ENCODE measurements at regions not wholly inside any gene's neighbourhood (a gene's known extent, or its start where the extent isn't known, plus 50 kb on each side); places are given as distances from the start of the nearest gene placed in this dataset.

DNA sequence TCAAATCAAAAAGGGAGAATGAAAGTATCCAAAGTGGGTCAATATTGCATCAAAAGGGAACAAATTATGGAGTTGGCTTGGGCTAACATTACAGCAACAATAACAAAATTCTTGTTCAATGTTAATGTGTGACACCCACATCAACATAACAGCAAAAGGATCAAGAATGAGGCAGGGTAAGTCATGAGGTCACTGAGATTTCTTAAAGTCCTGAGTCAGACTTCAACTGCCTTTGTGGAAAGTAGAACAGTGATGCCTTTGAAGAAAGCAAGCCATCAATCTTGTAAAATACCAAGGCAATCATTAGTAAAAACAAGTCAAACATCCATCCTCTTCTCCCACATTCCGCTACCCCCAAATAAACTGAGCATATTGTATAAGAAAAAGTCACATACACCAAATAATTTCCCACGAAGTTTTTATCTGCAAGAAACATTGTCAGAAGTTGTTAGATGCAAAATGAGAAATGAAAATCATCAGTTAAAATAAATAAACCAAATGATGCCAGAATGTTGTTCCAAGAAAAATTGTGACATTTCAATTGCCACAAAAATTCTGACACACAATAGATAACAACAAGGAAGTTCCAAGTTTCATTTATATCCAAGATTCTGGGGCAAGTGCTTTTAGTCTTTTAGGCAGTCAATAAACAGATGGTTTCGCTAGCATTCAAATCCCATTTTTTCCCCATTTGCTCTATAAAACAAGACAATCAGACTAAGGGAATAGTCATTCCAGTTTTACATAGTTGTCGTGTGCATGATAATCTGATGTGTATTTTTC, 216.1 kb upstream of the SETBP1 start:
- H3K36me3 ChIP-seq (ENCODE audit: low read length) = no peaks in the 10 kb centered on the region
- no peak overlapping the region for H3K4me3 ChIP-seq (ENCODE audit: insufficient read depth, low read length, poor library complexity, severe bottlenecking)
- H3K9me2 ChIP-seq (replicated peaks; ENCODE audit: insufficient read depth, low read length) = no peaks in the 10 kb centered on the region
- no peaks in the 10 kb centered on the region for H4K20me1 ChIP-seq (ENCODE audit: low read depth, low read length)
- H3K79me2 ChIP-seq (ENCODE audit: insufficient read depth, low read length) = no peaks in the 10 kb centered on the region
- no peak for TF ChIP-seq EZH2phosphoT487 (conservative IDR thresholded peaks at IDR 0.05; ENCODE audit: low read length)
- TF ChIP-seq, protein P1, sequence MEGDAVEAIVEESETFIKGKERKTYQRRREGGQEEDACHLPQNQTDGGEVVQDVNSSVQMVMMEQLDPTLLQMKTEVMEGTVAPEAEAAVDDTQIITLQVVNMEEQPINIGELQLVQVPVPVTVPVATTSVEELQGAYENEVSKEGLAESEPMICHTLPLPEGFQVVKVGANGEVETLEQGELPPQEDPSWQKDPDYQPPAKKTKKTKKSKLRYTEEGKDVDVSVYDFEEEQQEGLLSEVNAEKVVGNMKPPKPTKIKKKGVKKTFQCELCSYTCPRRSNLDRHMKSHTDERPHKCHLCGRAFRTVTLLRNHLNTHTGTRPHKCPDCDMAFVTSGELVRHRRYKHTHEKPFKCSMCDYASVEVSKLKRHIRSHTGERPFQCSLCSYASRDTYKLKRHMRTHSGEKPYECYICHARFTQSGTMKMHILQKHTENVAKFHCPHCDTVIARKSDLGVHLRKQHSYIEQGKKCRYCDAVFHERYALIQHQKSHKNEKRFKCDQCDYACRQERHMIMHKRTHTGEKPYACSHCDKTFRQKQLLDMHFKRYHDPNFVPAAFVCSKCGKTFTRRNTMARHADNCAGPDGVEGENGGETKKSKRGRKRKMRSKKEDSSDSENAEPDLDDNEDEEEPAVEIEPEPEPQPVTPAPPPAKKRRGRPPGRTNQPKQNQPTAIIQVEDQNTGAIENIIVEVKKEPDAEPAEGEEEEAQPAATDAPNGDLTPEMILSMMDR (IDR thresholded peaks at IDR 0.05; ENCODE audit: insufficient read depth, low read length, poor library complexity, severe bottlenecking) = no peak
- H3K9ac ChIP-seq (ENCODE audit: low read length) = no peak overlapping the region
- H3K9me3 ChIP-seq (ENCODE audit: insufficient read depth, low read length) = no peaks in the 10 kb centered on the region
- no peak overlapping the region for H3K27ac ChIP-seq (ENCODE audit: low read depth, low read length)
- H2AFZ ChIP-seq (ENCODE audit: low read depth, low read length, severe bottlenecking) = no peak overlapping the region
- no peaks in the 10 kb centered on the region for H3F3A ChIP-seq (ENCODE audit: insufficient read depth)
- no peaks in the 10 kb centered on the region for H3K27me3 ChIP-seq (ENCODE audit: low read length)
- no peak overlapping the region for H3K4me2 ChIP-seq (ENCODE audit: low read depth, low read length, poor library complexity, severe bottlenecking)

DNA sequence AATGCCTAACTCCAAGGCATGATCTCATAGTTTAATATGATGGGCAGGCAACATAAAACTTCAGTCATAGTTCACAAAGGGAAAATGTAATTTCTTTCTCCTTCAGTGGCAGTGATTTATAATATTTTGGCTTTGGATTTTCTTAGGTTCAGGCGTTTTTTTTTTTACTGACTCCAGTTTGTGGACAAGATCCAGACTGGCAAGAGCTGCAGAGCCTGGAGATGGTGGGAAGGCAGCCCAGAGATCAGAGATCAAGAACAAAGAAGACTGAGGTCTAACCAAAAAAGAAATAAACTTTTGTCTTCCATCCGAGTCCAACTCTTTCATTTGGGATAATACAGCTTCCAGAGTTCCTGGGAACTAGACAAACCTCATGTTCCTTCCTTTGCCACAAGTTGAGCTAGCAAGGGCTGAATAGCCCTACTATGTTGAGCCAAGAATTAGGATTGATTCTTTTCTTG, 215.3 kb upstream of the SETBP1 start:
- Histone ChIP-seq H3K4me2 (ENCODE audit: low read depth, low read length, poor library complexity, severe bottlenecking) (no peak overlapping the region), H3F3A (ENCODE audit: insufficient read depth) (no peaks in the 10 kb centered on the region), H2AFZ (ENCODE audit: low read depth, low read length, severe bottlenecking) (no peak overlapping the region), H3K9ac (ENCODE audit: low read length) (no peak overlapping the region), H3K9me2 (replicated peaks; ENCODE audit: insufficient read depth, low read length) (no peaks in the 10 kb centered on the region), H3K9me3 (ENCODE audit: insufficient read depth, low read length) (no peaks in the 10 kb centered on the region), H3K79me2 (ENCODE audit: insufficient read depth, low read length) (no peaks in the 10 kb centered on the region), H3K27ac (ENCODE audit: low read depth, low read length) (no peak overlapping the region), H4K20me1 (ENCODE audit: low read depth, low read length) (no peaks in the 10 kb centered on the region), H3K4me3 (ENCODE audit: insufficient read depth, low read length, poor library complexity, severe bottlenecking) (no peak overlapping the region), H3K36me3 (ENCODE audit: low read length) (no peaks in the 10 kb centered on the region), H3K27me3 (ENCODE audit: low read length) (no peaks in the 10 kb centered on the region)
- no peak for TF ChIP-seq EZH2phosphoT487 (conservative IDR thresholded peaks at IDR 0.05; ENCODE audit: low read length)
- TF ChIP-seq, protein P1 (IDR thresholded peaks at IDR 0.05; ENCODE audit: insufficient read depth, low read length, poor library complexity, severe bottlenecking) = no peak

DNA sequence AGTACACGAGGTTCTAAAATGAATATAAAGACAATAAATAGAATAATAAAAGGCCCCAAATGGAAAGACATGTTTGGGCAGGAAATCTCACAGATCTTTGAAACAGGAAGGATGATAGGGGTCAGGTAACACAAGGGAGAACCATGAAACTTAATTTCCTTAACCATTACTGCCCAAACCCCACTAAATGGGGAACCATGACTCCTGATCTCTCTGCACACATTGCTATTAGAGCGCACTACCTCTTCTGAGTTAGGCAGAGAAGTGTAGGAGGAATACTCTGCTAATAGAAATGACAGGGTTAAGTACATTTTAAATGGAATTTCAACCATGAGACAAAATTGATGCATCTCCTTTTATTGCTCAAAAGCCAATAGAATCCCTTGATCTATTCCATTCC, 213.7 kb upstream of the SETBP1 start:
- H3K4me3 ChIP-seq (ENCODE audit: insufficient read depth, low read length, poor library complexity, severe bottlenecking) = no peak overlapping the region
- H3K27me3 ChIP-seq (ENCODE audit: low read length) = no peaks in the 10 kb centered on the region
- no peaks in the 10 kb centered on the region for H3K9me3 ChIP-seq (ENCODE audit: insufficient read depth, low read length)
- H4K20me1 ChIP-seq (ENCODE audit: low read depth, low read length) = no peaks in the 10 kb centered on the region
- no peaks in the 10 kb centered on the region for H3F3A ChIP-seq (ENCODE audit: insufficient read depth)
- no peak for TF ChIP-seq EZH2phosphoT487 (conservative IDR thresholded peaks at IDR 0.05; ENCODE audit: low read length)
- TF ChIP-seq, protein P1 (IDR thresholded peaks at IDR 0.05; ENCODE audit: insufficient read depth, low read length, poor library complexity, severe bottlenecking) = no peak
- no peak overlapping the region for H3K9ac ChIP-seq (ENCODE audit: low read length)
- no peak overlapping the region for H2AFZ ChIP-seq (ENCODE audit: low read depth, low read length, severe bottlenecking)
- H3K36me3 ChIP-seq (ENCODE audit: low read length) = no peaks in the 10 kb centered on the region
- H3K9me2 ChIP-seq (replicated peaks; ENCODE audit: insufficient read depth, low read length) = no peaks in the 10 kb centered on the region
- H3K27ac ChIP-seq (ENCODE audit: low read depth, low read length) = no peak overlapping the region
- no peaks in the 10 kb centered on the region for H3K79me2 ChIP-seq (ENCODE audit: insufficient read depth, low read length)
- H3K4me2 ChIP-seq (ENCODE audit: low read depth, low read length, poor library complexity, severe bottlenecking) = no peak overlapping the region

Measured in SU-DHL-6 (cell line).